ENCODE measurements at regions not wholly inside any gene's neighbourhood (a gene's known extent, or its start where the extent isn't known, plus 50 kb on each side); places are given as distances from the start of the nearest gene placed in this dataset.

DNA sequence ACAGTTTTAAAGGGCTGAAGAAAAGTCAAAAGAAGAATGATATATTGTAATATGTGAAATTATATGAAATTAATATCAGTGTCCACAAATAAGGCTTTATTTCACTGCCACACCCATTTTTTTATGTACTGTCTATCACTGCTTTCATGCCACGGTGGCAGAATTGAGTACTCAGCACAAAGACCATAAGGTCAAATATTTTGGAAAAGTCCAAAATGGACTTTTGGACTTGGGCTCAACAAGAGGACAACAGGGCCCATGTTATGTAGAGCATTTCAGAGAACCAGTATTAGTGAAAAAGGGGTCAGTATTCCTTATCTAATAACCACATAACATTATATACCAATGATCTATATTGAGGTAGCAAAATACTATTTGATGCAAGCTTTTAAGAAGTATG lies 427.2 kb downstream of the EPHA4 start:
- TF ChIP-seq, protein P1, sequence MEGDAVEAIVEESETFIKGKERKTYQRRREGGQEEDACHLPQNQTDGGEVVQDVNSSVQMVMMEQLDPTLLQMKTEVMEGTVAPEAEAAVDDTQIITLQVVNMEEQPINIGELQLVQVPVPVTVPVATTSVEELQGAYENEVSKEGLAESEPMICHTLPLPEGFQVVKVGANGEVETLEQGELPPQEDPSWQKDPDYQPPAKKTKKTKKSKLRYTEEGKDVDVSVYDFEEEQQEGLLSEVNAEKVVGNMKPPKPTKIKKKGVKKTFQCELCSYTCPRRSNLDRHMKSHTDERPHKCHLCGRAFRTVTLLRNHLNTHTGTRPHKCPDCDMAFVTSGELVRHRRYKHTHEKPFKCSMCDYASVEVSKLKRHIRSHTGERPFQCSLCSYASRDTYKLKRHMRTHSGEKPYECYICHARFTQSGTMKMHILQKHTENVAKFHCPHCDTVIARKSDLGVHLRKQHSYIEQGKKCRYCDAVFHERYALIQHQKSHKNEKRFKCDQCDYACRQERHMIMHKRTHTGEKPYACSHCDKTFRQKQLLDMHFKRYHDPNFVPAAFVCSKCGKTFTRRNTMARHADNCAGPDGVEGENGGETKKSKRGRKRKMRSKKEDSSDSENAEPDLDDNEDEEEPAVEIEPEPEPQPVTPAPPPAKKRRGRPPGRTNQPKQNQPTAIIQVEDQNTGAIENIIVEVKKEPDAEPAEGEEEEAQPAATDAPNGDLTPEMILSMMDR (IDR thresholded peaks at IDR 0.05): no peak
- TF ChIP-seq POLR2A (IDR thresholded peaks at IDR 0.05): no peak

All from thyroid gland (tissue), 4 donors.